ENCODE measurements at regions not wholly inside any gene's neighbourhood (a gene's known extent, or its start where the extent isn't known, plus 50 kb on each side); places are given as distances from the start of the nearest gene placed in this dataset.
"Not testable (repeated sequence)": the region's sequence is repeated elsewhere in the genome, so short reads cannot be mapped to it uniquely, and the experiment has no call there.

DNA sequence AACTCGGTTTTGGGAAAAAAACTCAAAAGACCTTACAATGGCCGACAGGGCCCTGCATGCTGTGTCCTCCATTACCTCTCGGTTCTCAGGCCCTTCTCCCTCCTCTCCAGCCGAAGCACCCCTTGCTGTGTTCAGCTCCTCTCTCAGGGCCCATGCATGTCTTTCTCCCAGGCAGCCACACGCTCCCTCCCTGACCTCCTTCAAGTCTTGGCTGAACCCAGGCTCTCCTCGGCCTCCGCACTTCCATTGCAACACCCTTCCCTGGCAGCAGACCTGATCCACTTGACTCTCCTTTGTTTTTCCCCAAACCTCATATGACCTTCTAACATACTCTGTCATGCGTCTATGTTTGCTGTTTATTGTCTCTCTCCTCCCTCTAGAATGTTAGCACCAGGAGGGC lies 114.0 kb downstream of the CYP26B1 start:
- DNase-seq (ENCODE audit: low read depth, low spot score), result no peak
- no peak overlapping the region for H3K4me3 ChIP-seq (ENCODE audit: low read length)

DNA sequence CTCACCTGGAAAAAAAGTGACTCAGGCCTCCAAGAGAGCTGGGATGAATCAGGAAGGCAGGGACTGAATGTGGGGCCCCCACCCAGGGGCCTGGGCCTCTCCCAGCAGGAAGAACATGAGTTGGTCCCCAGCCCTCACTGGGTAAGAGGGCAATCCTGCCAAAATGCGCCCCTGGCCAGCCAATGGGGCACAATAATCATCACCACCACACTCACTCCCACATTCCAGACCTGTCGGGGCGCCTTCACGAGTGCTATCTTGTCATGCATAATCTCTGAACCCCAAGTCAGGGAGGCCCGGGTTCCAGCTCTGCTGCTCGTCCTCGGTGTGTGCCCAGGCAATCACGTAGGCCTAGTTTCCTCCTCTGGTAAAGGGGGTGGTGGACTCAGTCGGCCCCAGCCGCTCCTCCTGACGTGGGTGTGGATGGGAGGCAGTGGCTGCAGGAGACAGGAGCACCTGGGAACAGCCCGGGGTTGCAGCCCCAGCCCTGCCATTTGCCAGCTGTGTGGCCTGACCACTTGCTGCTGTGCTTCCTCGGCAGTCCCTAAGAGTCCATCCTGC lies 115.1 kb downstream of the CYP26B1 start:
- no peak for DNase-seq (ENCODE audit: low read depth, low spot score)
- no peak overlapping the region for H3K4me3 ChIP-seq (ENCODE audit: low read length)

DNA sequence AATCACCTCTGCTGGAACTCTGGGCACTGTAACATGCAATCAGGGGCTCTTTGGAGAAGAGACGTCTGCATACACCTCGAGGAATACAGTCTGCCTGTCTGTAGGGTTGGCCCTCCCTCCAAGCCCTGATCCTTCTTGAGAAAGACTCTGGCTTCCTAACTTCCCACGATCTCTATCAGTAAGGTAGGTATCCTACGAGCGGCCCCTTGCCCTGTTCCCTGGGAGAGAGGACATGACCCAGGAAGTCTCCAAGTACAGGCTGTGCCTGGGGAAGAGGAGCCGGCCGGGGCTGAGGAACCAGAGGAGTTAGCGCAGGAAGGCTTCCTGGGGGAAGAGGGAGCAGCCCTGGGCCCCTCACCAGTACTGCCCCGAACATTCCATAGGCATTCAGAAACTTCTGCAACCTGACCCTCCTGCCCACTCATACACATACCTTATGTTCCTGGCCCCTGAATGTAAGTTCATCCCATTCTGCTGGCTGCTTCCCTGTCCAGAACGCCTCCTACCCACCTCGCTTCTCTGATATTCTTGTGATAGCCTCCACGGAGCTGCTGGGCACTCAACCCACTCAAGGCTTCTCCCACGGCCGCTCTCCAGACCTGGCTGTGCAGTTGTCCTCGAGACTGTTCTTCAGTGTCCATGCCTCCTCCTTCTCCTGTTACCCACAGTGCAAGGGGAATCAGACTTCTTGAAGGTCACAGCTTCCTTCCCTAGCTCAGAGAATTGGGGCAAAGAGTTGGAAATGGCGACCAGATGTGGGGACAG lies 116.1 kb downstream of the CYP26B1 start:
- no peak for DNase-seq (ENCODE audit: low read depth, low spot score)
- H3K4me3 ChIP-seq (ENCODE audit: low read length), result no peak overlapping the region

DNA sequence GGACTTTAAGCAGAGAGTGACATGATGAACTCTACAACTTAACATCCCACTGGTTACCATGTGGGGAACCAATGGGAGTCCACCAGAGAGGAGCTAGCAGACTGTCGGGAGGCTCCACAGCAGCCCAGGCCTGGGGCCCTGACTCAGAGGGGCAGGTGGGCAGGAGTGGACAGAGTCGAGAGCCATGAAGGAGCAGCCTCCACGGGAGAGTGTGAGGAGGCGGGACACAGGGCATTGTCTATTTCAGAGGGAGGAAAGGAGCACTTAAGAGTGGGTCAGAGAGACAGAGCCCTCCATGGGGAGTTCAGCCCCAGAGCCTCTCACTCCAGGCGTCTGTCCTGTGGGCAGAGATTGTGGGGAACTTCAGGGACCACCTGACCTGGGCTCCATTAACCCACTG lies 118.7 kb downstream of the CYP26B1 start:
- DNase-seq (ENCODE audit: low read depth, low spot score), result no peak
- H3K4me3 ChIP-seq (ENCODE audit: low read length), result no peak overlapping the region

DNA sequence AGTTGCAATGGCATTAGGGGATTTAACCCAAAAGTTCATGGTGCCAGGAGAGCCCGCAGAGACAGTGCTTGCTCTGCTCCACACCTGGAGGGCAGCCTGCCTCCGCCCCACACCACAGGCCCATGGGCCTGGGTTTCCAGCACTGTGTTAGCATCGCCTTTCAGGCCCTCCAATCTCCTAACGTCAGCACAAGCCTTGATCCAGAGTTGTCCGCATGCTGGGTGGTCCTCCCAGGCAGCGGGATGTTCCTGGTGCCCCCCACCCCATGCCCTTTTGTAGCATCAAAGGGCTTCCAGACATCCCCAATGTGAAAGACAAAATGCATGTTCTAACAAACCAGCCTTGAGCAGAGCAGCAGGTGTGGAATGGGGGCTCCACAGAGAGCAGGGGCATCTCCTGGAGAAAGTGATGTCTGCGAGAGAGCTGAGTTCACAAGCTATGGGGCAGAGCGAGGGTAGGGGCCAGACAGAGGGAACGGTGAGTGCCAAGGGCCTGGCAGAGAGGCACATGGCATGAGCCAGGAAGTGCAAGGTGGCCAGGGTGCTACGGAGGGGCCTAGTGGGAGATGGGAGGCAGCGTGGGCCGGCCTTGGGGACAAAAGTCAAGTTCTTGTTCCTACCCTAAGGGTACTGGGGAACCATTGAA lies 119.2 kb downstream of the CYP26B1 start:
- no peak for DNase-seq (ENCODE audit: low read depth, low spot score)
- no peak overlapping the region for H3K4me3 ChIP-seq (ENCODE audit: low read length)

DNA sequence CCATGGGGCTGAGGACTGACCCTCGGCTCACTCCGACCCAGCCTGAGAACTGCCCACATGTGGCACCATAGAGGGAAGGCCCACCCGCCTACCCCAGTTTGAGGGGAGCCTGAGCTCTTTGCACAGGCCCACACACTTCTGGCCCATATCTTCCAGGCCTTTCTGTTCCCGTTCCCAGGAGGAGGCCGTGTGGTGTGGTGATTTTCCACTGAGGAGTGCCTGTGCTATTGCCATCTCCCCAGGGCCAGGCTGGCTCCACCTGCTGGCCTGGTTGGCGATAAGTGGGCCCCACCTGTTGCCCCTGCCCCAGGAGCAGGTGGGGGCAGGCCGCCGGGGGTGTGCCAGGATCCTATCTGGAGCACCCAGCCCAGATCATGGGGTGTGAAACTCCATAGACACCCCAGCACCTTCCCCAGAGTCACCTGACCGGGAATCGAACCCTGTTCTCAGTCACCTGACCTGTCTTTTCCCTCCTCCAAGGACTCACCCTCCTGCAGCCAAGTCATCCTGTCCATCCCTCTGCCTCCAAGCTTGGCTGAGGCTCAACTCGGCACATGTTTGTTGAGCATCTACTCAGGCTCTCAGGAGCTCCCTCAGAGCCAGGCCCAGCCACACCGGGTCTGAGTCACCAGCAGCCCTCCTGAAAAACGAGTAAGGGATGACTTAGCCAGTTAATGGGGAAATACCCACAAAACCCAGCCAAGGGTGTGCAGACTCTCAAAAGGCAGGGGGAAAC lies 120.1 kb downstream of the CYP26B1 start:
- no peak overlapping the region for H3K4me3 ChIP-seq (ENCODE audit: low read length)
- no peak for DNase-seq (ENCODE audit: low read depth, low spot score)

DNA sequence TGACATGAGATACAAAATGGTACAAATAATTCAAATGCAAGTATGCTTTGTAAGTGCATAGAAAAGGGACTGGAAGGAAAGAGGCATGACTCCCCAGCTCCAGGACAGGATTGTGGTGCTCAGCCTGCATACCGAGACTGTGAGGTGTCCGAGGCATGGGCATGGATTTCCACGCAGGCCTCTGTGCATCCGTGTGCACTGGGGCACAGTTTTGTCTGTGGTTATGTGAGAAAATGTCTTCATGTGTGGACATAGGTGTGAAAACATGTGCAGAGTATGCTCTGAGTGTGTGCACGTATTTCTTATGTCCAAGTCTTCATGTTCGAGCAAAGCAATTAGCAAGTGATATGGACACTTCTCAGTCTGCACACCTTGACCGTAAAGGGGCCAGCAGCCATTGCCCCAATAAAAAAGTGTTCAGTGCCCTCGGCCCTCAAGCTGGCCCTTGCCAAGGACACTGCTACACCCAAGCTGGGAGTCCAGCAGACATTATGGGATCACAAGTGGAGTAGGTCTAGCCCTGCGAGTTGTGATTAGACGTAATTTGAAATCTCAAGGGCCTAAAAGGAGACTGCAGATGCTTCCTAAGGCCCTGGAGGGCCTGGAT lies 120.7 kb downstream of the CYP26B1 start:
- H3K4me3 ChIP-seq (ENCODE audit: low read length), result no peak overlapping the region
- no peak for DNase-seq (ENCODE audit: low read depth, low spot score)

DNA sequence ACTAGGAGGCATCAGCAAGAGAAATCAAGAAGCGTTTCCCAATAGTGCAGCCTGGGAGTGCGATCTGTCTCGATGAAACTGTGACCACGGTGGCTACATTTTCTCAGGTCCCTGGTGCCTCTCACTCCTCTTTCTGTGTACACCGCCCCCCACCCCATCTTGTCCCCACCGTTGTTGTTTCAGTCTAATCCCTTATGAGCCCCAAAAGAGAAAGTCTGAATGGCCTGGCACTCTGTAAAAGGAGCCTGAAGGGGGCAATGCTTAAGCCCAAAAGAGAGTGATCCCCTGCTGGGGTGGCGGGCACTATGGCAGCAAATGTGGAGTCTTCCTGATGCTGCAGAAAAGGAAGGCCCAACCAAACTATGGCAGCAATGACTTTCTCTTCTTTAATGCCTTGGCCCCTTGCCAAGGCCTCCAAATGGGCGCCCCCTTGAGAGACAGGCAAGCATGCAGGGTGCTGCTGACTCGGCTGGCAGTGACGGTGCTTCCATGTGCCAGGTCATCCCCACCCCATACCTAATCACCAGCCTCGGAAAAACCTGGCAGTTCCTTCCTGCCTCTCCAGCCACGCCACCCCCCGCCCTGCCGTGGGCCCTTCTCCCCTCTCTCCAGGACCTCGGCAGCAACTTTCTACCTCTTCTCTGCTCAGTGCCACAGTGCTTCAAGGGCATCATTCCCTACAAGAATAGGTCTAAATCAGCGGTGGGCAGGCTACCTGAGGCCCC lies 123.0 kb downstream of the CYP26B1 start:
- H3K4me3 ChIP-seq (ENCODE audit: low read length), result no peak overlapping the region
- DNase-seq (ENCODE audit: low read depth, low spot score), result no peak

DNA sequence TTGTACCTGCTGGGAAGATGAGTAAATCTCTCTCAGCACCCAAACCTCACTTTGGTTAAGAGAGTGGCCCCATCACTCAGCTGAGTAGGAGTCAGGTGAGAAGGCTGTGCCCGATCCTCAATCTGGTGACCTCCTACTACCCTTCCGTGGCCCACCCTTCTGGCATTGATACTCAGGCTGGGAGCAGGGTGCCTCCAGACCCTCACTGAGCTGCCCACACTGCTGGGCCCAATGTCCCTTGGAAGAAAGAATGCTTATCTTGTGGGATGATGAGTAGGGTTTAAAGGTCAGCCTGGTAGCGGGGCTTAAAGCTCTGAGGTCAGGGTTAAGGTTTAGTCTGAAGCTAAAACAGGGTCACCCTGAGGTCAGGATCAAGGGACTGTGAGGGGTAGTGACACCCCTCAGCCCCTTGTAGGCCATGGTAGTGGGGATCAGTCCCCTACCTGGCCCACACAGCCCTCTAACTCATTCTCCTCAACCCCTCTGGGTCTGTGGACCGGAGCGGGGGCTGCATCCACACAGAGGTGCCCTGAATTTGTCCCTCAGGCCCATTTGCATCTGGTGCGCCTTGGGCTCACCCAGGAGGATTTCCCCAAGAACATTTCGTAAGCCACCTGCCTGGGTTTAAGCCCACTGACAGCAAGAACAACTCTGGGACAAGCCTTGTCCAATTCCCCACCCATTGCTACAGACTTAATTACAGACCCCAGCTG lies 123.8 kb downstream of the CYP26B1 start:
- no peak overlapping the region for H3K4me3 ChIP-seq (ENCODE audit: low read length)
- DNase-seq (ENCODE audit: low read depth, low spot score), result no peak

DNA sequence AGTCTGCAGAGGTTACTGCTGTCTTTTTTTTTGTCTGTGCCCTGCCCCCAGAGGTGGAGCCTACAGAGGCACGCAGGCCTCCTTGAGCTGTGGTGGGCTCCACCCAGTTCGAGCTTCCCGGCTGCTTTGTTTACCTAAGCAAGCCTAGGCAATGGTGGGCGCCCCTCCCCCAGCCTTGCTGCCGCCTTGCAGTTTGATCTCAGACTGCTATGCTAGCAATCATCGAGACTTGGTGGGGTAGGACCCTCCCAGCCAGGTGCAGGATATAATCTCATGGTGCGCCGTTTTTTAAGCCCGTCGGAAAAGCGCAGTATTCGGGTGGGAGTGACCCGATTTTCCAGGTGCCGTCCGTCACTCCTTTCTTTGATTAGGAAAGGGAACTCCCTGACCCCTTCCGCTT lies 126.3 kb downstream of the CYP26B1 start:
- not testable (repeated sequence) for H3K4me3 ChIP-seq (ENCODE audit: low read length); DNase-seq (ENCODE audit: low read depth, low spot score)

DNA sequence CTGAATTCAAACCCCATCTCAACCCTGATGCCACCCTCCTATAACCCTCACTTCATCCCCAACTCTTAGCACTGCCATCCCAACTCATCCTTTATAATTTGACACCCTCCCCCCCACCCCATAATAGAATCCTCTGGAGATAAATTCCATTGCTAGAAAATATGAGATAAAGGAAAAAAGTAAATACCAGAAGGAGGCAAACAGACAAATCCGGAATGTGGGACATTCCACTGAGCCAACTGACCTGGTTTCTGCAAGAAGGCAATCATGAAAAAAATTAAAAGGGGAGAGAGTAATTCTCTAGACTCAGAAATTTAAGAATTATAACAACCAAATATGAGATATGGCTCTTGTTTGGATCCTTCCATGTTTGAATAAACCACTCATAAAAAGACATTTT lies 132.4 kb downstream of the CYP26B1 start:
- H3K4me3 ChIP-seq (ENCODE audit: low read length), result no peak overlapping the region
- DNase-seq (ENCODE audit: low read depth, low spot score), result no peak

DNA sequence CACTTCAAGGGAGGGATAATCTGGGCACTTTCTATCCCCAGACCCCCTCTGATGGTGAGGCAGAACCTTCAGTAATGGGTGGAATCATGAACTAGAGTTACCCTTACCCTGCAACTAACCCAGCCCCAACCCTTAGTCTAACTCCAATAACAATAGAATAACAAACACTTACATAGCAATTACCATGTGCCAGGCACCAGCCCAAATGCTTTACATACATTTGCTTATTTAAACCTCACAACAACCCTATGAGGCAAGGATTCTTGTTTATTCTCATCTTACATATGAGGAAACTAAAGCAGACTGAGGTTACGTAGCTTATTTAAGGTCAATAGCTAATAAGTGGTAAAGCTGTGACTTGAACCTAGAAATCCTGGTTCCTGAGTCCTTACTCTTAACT lies 132.8 kb downstream of the CYP26B1 start:
- no peak overlapping the region for H3K4me3 ChIP-seq (ENCODE audit: low read length)
- DNase-seq (ENCODE audit: low read depth, low spot score), result no peak

DNA sequence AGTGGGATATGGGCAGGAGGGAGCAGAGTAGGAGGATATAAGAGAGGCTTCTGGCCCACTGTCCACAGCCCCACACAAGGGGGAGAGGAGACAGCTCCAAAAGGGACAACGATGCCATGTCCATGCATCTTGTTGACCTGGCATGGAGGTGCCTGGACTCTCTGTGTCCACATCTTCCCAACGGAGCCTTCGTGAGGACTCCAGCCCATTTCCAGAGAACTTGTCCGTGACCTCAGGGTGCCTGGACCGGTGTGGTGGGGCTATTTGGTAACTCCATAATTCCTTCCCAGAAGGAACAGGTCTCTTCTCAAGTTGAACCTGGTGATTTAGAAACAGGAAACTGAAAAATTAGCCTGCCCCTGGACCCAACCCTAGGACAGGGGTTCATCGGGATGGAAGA lies 133.9 kb downstream of the CYP26B1 start:
- H3K4me3 ChIP-seq (ENCODE audit: low read length), result no peak overlapping the region
- DNase-seq (ENCODE audit: low read depth, low spot score), result no peak

DNA sequence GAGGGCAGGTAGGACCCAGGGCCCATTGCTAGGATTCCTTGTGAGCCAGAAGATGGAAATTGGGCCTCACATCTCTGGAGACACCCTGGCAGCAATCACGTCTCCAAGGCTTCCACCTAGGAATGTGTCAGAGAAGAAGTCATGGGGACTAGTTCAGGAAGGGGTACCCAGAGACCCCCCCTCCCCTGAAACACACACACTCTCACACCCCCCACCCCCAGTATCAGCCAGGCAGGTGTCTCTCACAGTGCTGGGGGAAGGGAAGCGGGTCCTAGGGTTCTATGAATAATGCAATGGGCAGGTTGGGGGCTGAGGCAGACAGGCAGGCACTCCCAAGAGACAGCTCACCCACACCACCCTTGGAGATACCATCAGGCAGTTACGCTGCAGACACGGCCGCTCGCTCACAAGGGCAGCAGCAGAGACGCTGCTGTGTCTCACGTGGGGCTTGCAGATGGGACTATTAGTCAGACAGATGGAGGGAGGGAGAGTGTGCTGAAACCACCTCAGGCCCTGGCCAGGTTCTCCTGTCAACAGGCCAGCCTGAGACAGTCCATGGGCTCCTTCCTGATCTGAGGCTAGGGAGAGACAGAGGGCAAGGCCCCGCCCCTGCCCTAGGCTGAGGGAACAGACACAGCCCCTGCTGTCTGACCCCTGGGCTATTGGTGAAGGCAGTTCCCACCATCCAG lies 134.6 kb downstream of the CYP26B1 start:
- no peak for DNase-seq (ENCODE audit: low read depth, low spot score)
- no peak overlapping the region for H3K4me3 ChIP-seq (ENCODE audit: low read length)

DNA sequence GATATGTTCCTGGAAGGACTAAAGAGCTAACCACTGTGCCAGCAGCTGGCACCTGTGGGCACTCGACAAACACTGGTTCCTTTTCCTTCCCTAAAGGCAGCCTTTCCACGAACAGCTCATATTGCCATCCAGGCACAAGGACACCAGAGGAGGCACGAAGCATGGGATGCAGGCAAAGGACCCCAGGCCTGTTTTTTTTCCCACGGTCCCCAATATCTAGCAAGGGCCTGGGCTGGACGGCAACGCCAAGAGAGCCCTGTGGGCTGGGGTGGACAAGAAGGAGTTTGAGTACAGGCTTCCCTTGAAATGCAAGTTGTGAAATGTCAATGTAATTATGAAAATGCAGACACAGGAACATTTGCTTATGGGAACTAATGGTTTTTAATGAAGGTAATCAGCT lies 135.9 kb downstream of the CYP26B1 start:
- H3K4me3 ChIP-seq (ENCODE audit: low read length), result no peak overlapping the region
- no peak for DNase-seq (ENCODE audit: low read depth, low spot score)

DNA sequence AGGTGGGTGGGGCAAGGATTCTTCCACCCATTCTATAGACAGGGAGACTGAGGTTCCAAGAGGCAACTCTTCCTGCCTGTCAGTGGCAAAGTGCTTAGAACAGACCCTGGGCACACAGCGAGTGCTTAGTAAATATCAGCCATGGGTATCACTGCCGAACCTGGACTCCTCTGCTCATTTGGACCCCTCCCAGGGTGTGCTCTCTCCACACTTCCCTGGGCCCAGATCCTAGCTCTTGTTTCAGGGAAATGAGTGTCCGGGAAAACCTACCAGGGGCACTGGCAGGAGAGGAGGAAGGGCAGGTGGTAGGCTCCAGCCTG lies 136.3 kb downstream of the CYP26B1 start:
- H3K4me3 ChIP-seq (ENCODE audit: low read length), result no peak overlapping the region
- DNase-seq (ENCODE audit: low read depth, low spot score), result no peak

DNA sequence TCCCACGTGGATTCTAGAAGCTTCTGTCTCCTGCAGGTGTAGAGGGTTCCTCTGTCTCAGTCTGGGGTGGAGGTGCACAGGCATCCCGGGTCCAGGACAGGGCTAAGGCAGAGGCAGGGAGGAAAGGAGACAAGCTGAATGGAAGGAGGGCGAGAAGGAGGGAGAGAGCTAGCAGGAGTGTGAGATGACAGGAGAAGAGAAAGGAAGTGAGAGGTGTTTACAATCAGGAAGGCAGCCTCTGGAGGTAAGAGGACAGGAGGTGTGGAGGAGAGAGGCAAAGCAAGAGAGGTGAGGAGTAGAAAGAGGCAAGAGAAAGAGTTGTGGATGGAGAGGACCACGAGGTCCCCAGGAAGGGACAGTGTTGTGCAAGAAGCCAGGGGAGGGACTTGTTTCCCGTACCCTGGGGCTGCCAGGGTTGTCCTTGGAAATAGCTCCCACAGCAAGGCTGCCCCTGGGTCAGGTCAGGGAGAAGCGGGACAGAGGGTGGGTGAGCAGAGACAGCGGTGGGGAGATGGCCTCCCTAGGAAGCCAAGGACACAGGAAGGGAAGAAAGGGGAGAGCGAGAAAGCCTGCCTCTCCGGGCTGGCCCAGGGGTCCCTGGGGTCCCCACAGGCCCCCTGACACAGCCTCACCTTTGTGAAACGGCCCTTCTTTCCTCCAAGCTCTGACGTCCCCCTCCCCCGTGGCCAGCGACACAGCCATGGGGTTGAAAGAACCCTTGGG lies 136.9 kb downstream of the CYP26B1 start:
- no peak for DNase-seq (ENCODE audit: low read depth, low spot score)

More for the DNA sequence above, 136.9 kb downstream of the CYP26B1 start:
- H3K4me3 ChIP-seq (ENCODE audit: low read length), result no peak overlapping the region

Measured in Jurkat, Clone E6-1 (cell line).